Right forelimb (tissue), 1 donor: ENCODE measurements at regions not wholly inside any gene's neighbourhood (a gene's known extent, or its start where the extent isn't known, plus 50 kb on each side); places are given as distances from the start of the nearest gene placed in this dataset.
"Not testable (repeated sequence)": the region's sequence is repeated elsewhere in the genome, so short reads cannot be mapped to it uniquely, and the experiment has no call there.

Source experiments
- DNase-seq: peaks from one replicate; pipeline ENCODE4 v3.0.0-alpha.2; 2018

GRCh38 chr5:174498575-174498974, 225.8 kb upstream of the MSX2 start:
- not testable (repeated sequence) for DNase-seq

GRCh38 chr5:174500636-174501035, 223.7 kb upstream of the MSX2 start:
- DNase-seq: no peak

- DNase-seq: no peak
These were observed 222.8 kb upstream of the MSX2 start for GRCh38 chr5:174501461-174502069.

DNA sequence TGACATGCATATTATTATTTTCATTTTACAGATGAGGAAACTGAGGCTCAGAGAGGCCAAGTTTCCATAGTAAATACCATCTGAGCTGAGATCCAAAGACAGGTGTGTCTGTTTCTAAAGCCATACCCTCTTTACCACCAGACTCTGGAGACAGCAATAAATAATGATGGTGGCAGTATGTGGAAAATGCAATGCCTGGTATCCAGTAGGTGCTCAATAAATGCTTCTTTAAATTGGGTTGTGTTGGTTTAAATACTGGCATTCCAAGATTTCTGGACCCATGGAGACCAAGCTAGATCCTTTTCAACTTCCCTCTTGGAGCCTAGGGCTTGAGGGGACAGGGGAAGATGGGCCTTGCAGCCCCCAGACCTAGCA, 221.3 kb upstream of the MSX2 start:
- DNase-seq: no peak

DNA sequence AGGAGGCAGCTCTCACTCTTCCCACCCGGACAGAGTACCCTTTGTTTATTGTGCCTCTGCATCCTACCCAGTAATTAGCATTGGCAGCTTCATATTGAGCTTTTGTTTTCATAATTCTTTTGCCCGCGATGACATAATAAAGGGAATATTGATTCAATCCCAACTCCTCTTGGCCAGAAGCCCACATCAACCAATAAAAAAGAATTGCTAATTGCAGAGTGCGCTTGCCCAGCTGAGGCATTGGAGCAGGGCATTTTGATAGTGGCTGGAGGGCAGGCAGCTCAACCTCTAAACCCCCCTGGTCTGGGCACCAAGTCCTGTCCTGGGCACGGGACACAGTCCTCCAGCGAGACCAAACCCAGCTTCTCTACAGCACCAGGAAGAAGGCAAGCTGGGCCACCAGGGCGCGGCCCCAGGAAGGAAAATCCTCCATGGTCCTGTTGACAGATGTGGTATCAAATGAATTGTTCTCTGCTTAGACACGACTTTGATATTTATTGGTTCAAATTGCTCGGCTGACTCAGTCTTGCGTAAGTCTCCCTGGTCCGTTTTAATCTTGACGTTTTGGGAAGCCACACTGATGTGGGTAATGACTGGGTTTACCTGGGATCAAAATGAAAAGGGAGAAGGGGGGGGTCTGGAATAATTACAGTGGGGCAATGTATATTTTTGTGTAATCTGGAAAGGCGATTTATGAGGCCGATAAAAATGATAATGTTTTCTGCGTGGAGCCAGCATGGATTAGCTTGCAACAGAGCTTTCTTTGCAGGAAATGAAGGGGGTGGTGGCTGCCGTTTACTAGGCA, 220.7 kb upstream of the MSX2 start:
- DNase-seq: no peak

DNA sequence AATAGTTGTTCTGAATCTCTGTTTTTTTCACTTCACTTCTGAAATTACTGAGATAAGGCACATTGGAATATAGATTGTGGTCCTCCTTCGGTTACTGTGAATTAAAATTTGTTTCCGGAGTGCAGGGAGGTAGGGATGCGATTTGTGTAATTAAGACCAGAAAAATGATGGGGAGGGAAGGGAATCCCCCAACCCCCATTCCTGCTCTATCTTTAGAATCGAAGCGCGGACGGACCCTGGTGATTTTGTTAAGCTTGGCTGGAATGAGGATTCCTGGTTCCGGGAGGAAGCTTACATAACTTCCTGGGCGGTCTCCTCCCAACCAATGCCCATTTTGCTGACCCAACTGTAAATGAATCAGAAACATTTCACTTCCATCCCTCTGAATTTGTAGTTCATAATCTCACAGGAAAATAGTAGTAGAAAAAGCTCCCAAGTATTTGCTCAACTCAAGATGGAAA, 220.1 kb upstream of the MSX2 start:
- no peak for DNase-seq

DNA sequence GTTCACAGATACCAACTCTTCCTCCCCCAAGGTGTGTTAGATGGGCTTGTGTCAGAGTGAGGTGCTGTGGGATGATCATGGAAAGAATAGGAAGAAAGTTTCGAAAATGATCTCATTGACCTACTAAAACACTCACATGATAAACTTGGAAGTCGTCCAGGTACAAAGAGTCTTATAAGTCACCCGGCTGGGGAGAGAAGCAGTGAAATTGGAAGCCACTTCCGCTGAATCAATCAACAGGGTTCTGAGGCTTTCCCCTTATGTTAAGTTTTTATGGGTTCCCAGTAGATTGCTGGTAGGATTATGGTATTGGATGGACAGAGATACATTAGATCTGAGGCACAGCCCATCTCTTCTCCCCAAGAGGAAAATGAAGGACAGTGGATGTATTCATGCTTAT, 218.8 kb upstream of the MSX2 start:
- no peak for DNase-seq

DNA sequence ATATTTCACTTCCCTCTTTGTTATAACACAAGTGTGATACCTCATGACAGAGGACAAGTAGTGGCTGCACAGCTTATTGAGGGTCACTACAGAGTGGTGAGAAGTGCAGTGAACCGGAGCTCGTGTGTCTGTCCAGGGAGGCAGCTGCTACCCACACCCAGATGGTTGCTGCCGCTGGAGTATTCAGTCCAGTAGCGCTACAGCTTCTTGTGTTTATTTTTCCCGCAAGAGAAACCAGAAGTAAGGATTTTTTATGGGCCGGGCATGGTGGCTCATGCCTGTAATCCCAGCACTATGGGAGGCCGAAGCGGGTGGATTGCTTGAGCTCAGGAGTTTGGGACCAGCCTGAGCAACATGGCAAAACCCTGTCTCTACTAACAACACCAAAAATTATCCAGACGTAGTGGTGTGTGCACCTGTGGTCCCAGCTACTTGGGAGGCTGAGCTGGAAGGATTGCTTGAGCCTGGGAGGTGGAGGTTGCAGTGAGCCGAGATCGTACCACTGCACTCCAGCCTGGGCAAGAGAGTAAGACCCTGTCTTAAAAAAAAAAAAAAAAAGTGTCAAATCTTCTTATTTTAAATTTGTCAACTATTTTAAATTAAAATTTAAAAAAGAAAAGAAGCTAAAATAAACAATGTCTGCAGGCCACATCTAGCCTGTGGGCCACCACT, 213.5 kb upstream of the MSX2 start:
- not testable (repeated sequence) for DNase-seq

DNA sequence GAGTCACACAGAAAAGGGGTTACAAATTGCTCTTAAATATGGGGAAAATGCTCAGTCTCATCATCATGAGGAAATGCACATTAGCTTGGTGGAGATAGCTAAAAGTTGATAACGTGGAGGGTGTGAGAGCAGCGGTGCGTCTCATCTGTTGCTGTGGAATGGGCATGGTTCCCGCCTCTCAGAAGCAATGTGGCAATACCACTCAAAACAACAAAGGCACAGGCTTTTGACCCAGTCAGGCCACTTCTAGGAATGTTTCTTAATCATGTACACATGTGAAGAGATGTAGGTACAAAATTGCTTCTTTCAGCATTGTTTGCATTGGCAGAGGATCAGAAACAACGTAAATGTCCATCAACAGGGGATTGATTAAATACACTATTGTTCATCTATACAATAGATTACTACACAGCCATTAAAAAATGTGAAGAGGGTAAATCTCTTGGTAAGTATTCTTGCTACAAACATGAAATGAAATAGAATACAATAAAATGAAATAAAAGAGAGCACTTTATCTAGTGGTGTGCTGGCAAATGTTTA, 212.6 kb upstream of the MSX2 start:
- DNase-seq: no peak

GRCh38 chr5:174514325-174514724, 210.1 kb upstream of the MSX2 start:
- no peak for DNase-seq

GRCh38 chr5:174514983-174515394, 209.4 kb upstream of the MSX2 start:
- DNase-seq: no peak

GRCh38 chr5:174516741-174517140, 207.6 kb upstream of the MSX2 start:
- DNase-seq: no peak

DNA sequence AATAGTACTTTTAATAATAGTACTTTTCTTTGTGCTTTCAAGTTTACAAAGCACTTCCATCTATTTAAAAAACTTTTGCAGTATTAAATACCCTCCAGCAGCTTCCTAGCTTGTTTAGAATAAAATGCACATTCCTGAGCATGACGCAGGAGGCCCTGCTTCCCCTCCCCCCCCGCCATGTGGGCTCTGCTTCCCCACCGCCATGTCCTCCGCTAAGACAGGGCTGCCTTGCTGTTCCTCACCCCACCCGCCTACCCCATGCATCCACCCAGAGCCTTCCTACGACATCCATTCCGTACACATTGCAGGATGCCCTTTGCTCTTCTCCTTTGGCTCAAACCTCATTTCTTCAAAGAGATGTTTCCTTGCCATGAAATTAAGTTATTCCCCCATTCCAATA, 205.9 kb upstream of the MSX2 start:
- DNase-seq: no peak

DNA sequence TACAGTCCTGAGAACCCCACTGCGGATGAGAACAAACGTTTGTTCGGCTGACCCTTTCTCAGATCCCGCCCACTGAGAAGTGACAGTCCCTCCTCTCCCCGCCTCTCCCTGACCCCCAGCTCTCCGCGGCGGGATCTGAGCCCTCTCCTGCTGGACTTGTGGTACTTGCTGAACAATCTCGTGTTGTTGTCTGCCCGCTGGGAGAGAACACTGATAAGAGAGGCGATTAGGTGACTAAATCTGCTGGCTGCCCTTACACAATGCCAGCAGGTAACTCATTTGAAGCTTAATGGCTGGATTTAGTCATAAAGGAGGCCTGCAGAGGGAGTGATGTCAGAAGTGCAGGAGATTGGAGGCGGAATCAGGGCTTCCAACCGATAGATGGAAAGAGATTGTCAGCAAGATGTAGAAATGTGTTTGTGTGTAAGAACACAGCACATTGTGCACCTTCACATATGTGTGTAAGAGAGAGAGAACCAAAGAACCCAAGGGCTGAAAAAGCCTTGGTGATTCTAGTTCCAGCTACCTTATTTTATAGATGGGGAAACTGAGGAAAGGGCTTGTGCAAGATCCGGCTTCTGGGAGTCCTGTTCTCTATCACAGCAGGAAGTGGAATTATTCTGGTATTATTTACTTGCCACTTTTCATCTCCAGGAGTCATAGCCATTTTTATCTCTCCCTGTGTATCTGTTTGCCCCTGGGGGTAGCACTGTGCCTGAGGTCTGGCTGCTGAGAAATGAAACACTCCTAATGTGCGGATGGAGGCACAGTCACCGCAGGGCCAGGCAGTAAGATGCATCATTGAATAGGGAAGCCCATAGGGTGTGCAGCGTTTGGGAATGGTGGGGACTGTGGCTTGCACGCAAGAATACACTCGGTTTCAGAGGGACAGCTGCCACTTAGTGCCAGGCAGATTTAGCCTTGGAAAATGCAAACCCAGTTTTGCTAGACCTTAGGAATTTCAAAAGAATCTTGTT, 203.7 kb upstream of the MSX2 start:
- DNase-seq: no peak

DNA sequence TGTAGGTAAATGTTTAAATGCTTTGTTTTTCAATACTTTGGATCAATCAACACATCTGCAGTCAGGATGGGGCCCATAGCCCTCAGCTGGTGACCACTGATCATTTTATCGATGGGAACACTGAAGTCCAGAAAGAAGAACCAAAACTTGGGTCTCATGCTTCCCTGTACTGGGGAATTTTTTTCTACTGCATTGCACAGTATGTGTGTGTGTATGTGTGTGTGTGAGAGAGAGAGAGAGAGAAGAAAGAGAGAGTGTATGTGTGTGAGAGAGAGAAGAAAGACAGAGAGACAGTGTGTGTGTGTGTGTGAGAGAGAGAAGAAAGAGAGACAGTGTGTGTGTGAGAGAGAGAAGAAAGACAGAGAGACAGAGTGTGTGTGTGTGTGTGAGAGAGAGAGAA, 202.9 kb upstream of the MSX2 start:
- no peak for DNase-seq

DNA sequence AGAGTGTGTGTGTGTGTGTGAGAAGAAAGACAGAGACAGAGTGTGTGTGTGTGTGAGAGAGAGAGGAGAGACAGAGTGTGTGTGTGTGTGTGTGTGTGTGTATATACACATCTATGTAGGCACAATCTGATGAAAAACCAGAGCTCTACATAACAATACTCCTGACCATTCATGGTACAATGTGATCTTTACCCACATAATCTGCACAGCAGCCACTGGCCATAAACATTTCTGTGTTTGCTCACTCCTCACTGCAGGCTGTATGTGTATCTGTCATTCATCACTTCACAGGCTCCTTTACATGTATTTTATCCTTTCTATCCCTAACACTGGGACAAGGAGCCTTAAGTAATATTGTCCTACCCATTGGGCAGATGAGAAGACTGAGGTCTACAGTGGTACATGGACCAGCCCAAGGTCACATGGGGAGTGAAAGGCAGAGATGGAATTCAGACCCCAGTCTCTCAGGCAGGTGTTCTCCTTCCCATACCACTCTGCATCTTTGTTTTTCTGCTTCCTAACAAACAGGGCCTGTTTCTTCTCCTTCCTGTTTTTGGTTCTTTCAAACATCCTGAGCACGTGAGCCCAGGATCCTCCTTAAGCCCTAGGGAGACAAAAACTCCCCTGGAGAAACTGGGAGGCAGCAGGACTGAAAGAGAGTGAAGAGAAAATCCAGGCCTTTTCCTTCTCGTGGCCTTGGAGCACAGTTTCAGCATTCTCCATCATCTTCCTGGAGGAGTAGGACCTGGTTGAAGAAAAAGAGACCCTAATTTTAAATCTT, 201.7 kb upstream of the MSX2 start:
- DNase-seq: no peak

DNA sequence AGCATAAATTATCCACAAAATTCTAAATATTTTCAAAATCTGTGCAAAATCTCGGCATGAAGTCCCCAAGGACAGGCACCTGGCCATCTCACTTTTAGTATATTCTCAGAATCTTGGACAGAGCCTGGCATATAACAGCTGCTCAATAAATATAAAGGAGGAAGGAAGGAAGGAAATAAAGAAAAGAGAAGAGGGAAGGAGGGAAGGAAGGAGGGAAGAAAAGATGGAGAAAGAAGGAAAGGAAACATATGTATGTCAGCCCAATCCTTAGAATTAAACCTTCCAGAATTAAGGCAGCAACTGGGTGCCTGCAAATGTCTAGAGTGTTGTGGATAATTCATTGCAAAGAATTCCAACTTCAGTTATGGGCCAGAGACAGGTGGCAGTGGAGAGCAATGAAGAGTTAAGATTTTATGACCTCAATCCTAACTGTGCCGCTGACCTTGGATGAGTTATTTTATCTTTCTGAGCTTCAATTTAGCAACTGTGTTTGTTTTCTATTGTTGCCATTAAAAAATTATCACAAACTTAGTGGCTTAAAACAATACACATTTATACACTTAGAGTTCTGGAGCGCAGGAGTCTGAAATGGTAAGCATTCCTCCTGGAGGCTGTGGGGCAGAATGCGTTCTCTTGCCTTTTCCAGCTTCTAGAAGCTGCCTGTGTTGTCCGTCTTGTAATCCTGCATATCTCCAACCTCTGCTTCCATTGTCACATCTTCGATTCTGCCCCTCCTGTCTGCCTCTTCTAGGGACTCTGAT, 200.9 kb upstream of the MSX2 start:
- DNase-seq: no peak

GRCh38 chr5:174524351-174524750, 200.0 kb upstream of the MSX2 start:
- no peak for DNase-seq

DNA sequence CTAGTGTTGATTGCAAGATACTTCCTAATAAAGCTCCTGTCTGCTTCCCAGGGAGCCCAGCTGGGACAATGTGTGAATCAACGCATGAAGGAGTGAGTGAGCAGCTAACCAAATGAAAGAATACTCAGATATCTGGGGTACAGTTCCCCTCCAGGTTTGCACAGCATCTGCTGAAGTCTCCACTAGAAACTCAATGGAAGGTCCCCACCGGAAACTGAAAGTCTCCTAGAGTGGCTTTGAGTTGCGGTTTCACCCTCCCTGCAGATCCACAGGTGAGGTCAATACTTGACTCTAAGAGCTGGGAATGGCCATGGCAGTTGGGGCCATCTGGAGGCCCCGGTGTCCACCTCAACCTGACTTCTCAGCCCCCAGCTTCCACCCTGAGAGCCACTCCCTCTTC, 198.2 kb upstream of the MSX2 start:
- DNase-seq: no peak

GRCh38 chr5:174527916-174528540, 196.4 kb upstream of the MSX2 start:
- no peak for DNase-seq
